ENCODE measurements at regions not wholly inside any gene's neighbourhood (a gene's known extent, or its start where the extent isn't known, plus 50 kb on each side); places are given as distances from the start of the nearest gene placed in this dataset.

DNA sequence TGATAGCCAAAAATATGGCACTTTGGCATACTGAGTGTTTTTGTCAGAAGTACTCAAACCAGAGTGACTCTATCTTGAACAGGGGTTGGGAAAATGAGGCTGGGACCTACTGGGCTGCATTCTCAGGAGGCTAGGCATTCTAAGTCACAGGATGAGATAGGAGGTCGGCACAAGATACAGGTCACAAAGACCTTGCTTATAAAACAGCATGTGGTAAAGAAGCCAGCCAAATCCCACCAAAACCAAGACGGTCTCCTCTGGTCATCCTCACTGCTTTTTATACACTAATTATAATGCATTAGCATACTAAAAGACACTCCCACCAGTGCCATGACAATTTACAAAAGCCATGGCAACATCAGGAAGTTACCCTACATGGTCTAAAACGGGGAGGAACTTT is 985.1 kb downstream of the HACE1 start:
- H3K4me3 ChIP-seq (ENCODE audit: low read depth, low read length): no peak overlapping the region
- TF ChIP-seq, protein P1, sequence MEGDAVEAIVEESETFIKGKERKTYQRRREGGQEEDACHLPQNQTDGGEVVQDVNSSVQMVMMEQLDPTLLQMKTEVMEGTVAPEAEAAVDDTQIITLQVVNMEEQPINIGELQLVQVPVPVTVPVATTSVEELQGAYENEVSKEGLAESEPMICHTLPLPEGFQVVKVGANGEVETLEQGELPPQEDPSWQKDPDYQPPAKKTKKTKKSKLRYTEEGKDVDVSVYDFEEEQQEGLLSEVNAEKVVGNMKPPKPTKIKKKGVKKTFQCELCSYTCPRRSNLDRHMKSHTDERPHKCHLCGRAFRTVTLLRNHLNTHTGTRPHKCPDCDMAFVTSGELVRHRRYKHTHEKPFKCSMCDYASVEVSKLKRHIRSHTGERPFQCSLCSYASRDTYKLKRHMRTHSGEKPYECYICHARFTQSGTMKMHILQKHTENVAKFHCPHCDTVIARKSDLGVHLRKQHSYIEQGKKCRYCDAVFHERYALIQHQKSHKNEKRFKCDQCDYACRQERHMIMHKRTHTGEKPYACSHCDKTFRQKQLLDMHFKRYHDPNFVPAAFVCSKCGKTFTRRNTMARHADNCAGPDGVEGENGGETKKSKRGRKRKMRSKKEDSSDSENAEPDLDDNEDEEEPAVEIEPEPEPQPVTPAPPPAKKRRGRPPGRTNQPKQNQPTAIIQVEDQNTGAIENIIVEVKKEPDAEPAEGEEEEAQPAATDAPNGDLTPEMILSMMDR (IDR thresholded peaks at IDR 0.05; ENCODE audit: control insufficient read depth, extremely low read depth, insufficient read depth): no peak
- DNase-seq (ENCODE audit: low read depth): no peak

GRCh38 chr6:103872678-103873077 is 987.0 kb downstream of the HACE1 start:
- DNase-seq (ENCODE audit: low read depth): no peak
- TF ChIP-seq, protein P1 (IDR thresholded peaks at IDR 0.05; ENCODE audit: control insufficient read depth, extremely low read depth, insufficient read depth): no peak
- no peak overlapping the region for H3K4me3 ChIP-seq (ENCODE audit: low read depth, low read length)

DNA sequence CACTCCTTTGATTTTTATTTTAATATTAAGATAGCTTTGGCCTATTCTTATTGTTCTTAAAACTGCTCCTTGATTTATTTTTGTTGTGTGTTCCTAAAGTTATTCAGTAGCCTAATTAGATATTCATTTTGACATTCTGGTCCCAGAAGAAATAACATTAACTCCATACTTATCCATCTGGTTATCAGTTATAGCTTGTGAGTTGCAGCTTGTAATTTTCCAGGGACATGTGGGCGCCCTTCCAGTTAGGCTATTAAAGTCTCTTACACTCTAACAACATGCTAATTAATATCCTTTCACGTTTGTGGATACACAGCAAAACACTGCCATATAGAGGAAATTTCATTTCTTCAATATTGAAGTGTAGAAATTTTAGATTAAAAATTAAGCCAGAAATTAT is 987.5 kb downstream of the HACE1 start:
- TF ChIP-seq, protein P1 (IDR thresholded peaks at IDR 0.05; ENCODE audit: control insufficient read depth, extremely low read depth, insufficient read depth): no peak
- no peak overlapping the region for H3K4me3 ChIP-seq (ENCODE audit: low read depth, low read length)
- no peak for DNase-seq (ENCODE audit: low read depth)

GRCh38 chr6:103870970-103871369 is 988.7 kb downstream of the HACE1 start:
- DNase-seq (ENCODE audit: low read depth): peak; percentile 8
- no peak overlapping the region for H3K4me3 ChIP-seq (ENCODE audit: low read depth, low read length)
- TF ChIP-seq, protein P1 (IDR thresholded peaks at IDR 0.05; ENCODE audit: control insufficient read depth, extremely low read depth, insufficient read depth): no peak

- no peak for DNase-seq (ENCODE audit: low read depth)
- H3K4me3 ChIP-seq (ENCODE audit: low read depth, low read length): no peak overlapping the region
- TF ChIP-seq, protein P1 (IDR thresholded peaks at IDR 0.05; ENCODE audit: control insufficient read depth, extremely low read depth, insufficient read depth): no peak
These were observed 997.4 kb downstream of the HACE1 start for GRCh38 chr6:103862297-103862696.

DNA sequence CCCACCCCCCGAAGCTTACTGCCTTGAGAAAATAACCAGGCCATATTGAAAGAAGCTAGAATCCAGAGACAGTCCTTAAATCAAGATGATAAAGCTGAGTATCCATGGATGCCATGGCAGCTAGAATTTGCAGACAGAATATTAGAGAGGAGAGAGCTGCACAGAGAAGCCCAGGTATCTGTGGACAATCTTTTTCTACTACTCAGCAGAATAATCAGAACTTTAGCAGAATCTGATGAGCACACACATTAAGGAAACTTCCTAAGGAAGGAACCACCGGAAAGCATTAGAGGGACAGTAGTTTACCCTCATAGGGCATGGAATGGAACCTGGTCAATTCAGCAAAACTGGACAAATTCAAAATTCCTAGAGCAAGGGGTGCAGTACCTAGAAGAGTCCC is 1001.7 kb downstream of the HACE1 start:
- no peak for DNase-seq (ENCODE audit: low read depth)
- TF ChIP-seq, protein P1 (IDR thresholded peaks at IDR 0.05; ENCODE audit: control insufficient read depth, extremely low read depth, insufficient read depth): no peak

GRCh38 chr6:103855750-103856149 is 1004.0 kb downstream of the HACE1 start:
- H3K4me3 ChIP-seq (ENCODE audit: low read depth, low read length): no peak overlapping the region
- TF ChIP-seq, protein P1 (IDR thresholded peaks at IDR 0.05; ENCODE audit: control insufficient read depth, extremely low read depth, insufficient read depth): no peak
- no peak for DNase-seq (ENCODE audit: low read depth)

More for the DNA sequence above, 1001.7 kb downstream of the HACE1 start:
- no peak overlapping the region for H3K4me3 ChIP-seq (ENCODE audit: low read depth, low read length)

Data from LNCaP clone FGC (cell line).